ENCODE measurements at regions not wholly inside any gene's neighbourhood (a gene's known extent, or its start where the extent isn't known, plus 50 kb on each side); places are given as distances from the start of the nearest gene placed in this dataset.
A peak's percentile ranks its signal among the peaks of the same experiment; 100 is the strongest.

- Histone ChIP-seq H3K27ac (0 out of 6 replicates have a peak overlapping the region, but pooled peaks of 1 of the 2 experiments have one; percentile 35), H3K4me2 (no peak overlapping the region), H3K4me1 (peaks cover 16% of the 10 kb centered on the region), H3K9me3 (no peaks in the 10 kb centered on the region), H3K4me3 (no peak overlapping the region)
- POLR2A ChIA-PET: no interaction called here
- ATAC-seq (no peak), FAIRE-seq (no peak), DNase-seq (ENCODE audit: low read depth in 1 of 2, low spot score in 1 of 2) (no peak)
- TF ChIP-seq MAFK (IDR thresholded peaks at IDR 0.05; ENCODE audit: partially characterized antibody) (no peak), GATA3 (IDR thresholded peaks at IDR 0.05; ENCODE audit: borderline replicate concordance) (no peak), KDM1A (IDR thresholded peaks at IDR 0.05; ENCODE audit: low read depth) (no peak), RNF2 (IDR thresholded peaks at IDR 0.05; ENCODE audit: borderline replicate concordance, low read depth) (no peak), EHF (CRISPR knock-in tag; IDR thresholded peaks at IDR 0.05) (no peak), HDAC2 (IDR thresholded peaks at IDR 0.05) (no peak), HOXA7 (CRISPR knock-in tag; IDR thresholded peaks at IDR 0.05) (no peak), SREBF2 (IDR thresholded peaks at IDR 0.05) (no peak), MYC (IDR thresholded peaks at IDR 0.05; ENCODE audit: borderline replicate concordance, low read length) (no peak), ZC3H11A (IDR thresholded peaks at IDR 0.05) (no peak), FOSL2 (IDR thresholded peaks at IDR 0.05) (no peak), FOSL2 (CRISPR knock-in tag; IDR thresholded peaks at IDR 0.05) (no peak), HOXB13 (CRISPR knock-in tag; IDR thresholded peaks at IDR 0.05; ENCODE audit: low read depth) (no peak), E2F6 (IDR thresholded peaks at IDR 0.05; ENCODE audit: borderline replicate concordance, low read depth) (no peak), CEBPB (IDR thresholded peaks at IDR 0.05) (no peak), CHD2 (IDR thresholded peaks at IDR 0.05; ENCODE audit: low read length, partially characterized antibody) (no peak)
- TF ChIP-seq, protein P1, sequence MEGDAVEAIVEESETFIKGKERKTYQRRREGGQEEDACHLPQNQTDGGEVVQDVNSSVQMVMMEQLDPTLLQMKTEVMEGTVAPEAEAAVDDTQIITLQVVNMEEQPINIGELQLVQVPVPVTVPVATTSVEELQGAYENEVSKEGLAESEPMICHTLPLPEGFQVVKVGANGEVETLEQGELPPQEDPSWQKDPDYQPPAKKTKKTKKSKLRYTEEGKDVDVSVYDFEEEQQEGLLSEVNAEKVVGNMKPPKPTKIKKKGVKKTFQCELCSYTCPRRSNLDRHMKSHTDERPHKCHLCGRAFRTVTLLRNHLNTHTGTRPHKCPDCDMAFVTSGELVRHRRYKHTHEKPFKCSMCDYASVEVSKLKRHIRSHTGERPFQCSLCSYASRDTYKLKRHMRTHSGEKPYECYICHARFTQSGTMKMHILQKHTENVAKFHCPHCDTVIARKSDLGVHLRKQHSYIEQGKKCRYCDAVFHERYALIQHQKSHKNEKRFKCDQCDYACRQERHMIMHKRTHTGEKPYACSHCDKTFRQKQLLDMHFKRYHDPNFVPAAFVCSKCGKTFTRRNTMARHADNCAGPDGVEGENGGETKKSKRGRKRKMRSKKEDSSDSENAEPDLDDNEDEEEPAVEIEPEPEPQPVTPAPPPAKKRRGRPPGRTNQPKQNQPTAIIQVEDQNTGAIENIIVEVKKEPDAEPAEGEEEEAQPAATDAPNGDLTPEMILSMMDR (IDR thresholded peaks at IDR 0.05): no peak
- TF ChIP-seq, protein P2, sequence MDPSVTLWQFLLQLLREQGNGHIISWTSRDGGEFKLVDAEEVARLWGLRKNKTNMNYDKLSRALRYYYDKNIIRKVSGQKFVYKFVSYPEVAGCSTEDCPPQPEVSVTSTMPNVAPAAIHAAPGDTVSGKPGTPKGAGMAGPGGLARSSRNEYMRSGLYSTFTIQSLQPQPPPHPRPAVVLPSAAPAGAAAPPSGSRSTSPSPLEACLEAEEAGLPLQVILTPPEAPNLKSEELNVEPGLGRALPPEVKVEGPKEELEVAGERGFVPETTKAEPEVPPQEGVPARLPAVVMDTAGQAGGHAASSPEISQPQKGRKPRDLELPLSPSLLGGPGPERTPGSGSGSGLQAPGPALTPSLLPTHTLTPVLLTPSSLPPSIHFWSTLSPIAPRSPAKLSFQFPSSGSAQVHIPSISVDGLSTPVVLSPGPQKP (IDR thresholded peaks at IDR 0.05; ENCODE audit: low read depth, low read length): no peak
- 98% methylated on average over 8 of the region's 11 CpGs for WGBS (ENCODE audit: missing lambda C conversion rate)
- CTCF ChIA-PET: interaction anchor here (1.1 to 1.2 kb wide), 2 partner anchors 12 to 257 kb away, joined by 3 to 5 read pairs; partner anchors contain the start of gene GLI2
Observed at GRCh38 chr2:120992791-120993555, 257.3 kb downstream of the GLI2 start.

DNA sequence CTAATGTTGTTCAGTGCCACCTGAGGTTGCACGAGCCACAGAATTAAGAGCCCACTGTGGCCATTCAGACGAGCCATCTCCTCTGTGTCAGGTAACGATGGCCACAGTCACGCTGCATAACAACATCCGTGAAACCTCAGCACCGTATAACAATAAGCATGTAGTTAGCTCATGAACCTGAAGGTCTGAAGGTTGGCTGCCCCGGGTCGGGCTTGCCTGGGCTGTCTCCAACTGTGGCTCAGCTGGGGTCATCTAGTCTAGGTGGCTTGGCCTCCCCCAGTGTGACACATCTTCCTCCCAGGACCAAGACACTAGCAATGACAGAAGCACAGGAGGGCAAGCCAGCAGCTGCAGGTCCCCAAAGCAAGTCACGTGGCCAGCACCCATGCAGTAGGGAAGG lies 258.0 kb downstream of the GLI2 start:
- Histone ChIP-seq H3K4me1 (peaks cover 16% of the 10 kb centered on the region), H3K4me2 (no peak overlapping the region; the same call in 2 of the 3 replicates), H3K9me3 (no peaks in the 10 kb centered on the region), H3K27ac (peak overlapping the region in 1 of 2 experiments; percentile 28; a peak in 3 of 6 replicates), H3K4me3 (no peak overlapping the region)
- FAIRE-seq (no peak), DNase-seq (ENCODE audit: low read depth in 1 of 2, low spot score in 1 of 2) (no peak), ATAC-seq (no peak; a peak in 1 of 6 replicates)
- WGBS (ENCODE audit: missing lambda C conversion rate): 83% methylated on average over 9 of the region's 9 CpGs
- ChIA-PET CTCF (interaction anchor here (1.1 to 1.2 kb wide), 2 partner anchors 13 to 258 kb away, joined by 3 to 5 read pairs; partner anchors contain the start of gene GLI2), POLR2A (no interaction called here)
- TF ChIP-seq RAD21 (conservative IDR thresholded peaks at IDR 0.05 in 1 of 2, IDR thresholded peaks at IDR 0.05 in 1 of 2) (no peak), CHD4 (IDR thresholded peaks at IDR 0.05; ENCODE audit: borderline replicate concordance) (no peak), CBX8 (IDR thresholded peaks at IDR 0.05) (no peak), MAZ (IDR thresholded peaks at IDR 0.05; ENCODE audit: borderline replicate concordance, low read depth, low read length) (no peak), KDM5A (IDR thresholded peaks at IDR 0.05) (no peak), TP53 (CRISPR knock-in tag; IDR thresholded peaks at IDR 0.05) (no peak), GATA3 (IDR thresholded peaks at IDR 0.05; ENCODE audit: borderline replicate concordance) (no peak), HOXB5 (CRISPR knock-in tag; IDR thresholded peaks at IDR 0.05) (no peak), SREBF2 (IDR thresholded peaks at IDR 0.05) (no peak)
- TF ChIP-seq, protein P2 (IDR thresholded peaks at IDR 0.05; ENCODE audit: low read depth, low read length): no peak
